ENCODE measurements at regions not wholly inside any gene's neighbourhood (a gene's known extent, or its start where the extent isn't known, plus 50 kb on each side); places are given as distances from the start of the nearest gene placed in this dataset.
A peak's percentile ranks its signal among the peaks of the same experiment; 100 is the strongest.

DNA sequence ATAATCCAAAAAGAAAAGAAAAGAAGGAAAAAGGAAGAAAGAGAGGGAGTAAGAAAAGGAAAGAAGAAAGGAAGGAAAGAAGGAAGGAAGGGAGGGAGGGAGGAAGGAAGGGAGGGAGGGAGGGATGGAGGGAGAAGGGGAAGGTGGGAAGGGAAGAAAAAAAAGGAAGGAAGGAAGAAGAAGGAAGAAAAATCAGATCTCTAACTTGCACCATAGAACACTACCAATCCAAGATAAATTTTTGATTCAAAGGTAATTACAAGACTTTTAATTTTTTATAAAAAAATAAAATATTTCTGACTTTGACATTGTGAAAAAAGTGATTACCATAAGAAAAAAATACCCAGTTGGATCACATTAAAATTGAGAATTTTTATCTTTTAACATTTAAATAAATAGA lies 70.5 kb upstream of the NKAIN2 start:
- Histone ChIP-seq H3K4ac (ENCODE audit: low read depth in 1 of 2, low read length in 2 of 2) (no peak overlapping the region), H2BK15ac (ENCODE audit: low read depth, poor library complexity, severe bottlenecking) (no peak overlapping the region), H3K14ac (ENCODE audit: low read length in 2 of 2) (no peak overlapping the region), H3K27me3 (ENCODE audit: control insufficient read depth in 1 of 2, insufficient read depth in 1 of 2, low read length in 2 of 2) (no peaks in the 10 kb centered on the region), H3K36me3 (ENCODE audit: control insufficient read depth in 1 of 2, insufficient read depth in 2 of 2, low read depth in 1 of 2, low read length in 2 of 2) (no peaks in the 10 kb centered on the region), H4K91ac (ENCODE audit: low read length) (no peak overlapping the region), H2AK5ac (ENCODE audit: low read length, severe bottlenecking) (no peak overlapping the region), H3K23ac (ENCODE audit: low read length in 2 of 2) (no peak overlapping the region), H3K9ac (ENCODE audit: low read length) (no peak overlapping the region), H3K9me3 (ENCODE audit: control insufficient read depth, low read length) (no peaks in the 10 kb centered on the region), H2BK120ac (ENCODE audit: low read depth, low read length) (no peak overlapping the region), H3K4me2 (ENCODE audit: low read length, poor library complexity, severe bottlenecking) (no peak overlapping the region), H2BK12ac (ENCODE audit: low read length in 2 of 2) (no peak overlapping the region), H3K18ac (ENCODE audit: low read depth in 1 of 2, low read length in 2 of 2) (no peak overlapping the region), H3K4me3 (ENCODE audit: insufficient read depth in 1 of 2, low read depth in 1 of 2, low read length in 2 of 2) (no peak overlapping the region), H3K79me1 (replicated peaks; ENCODE audit: low read length, poor library complexity, severe bottlenecking) (no peaks in the 10 kb centered on the region), H3K4me1 (ENCODE audit: control insufficient read depth, insufficient read depth, low read depth, low read length) (no peaks in the 10 kb centered on the region), H4K8ac (ENCODE audit: low read length) (no peak overlapping the region), H3K27ac (ENCODE audit: low read length, poor library complexity, severe bottlenecking) (no peak overlapping the region), H2BK5ac (ENCODE audit: low read depth, low read length, poor library complexity, severe bottlenecking) (no peak overlapping the region), H2AFZ (ENCODE audit: low read depth, low read length) (no peak overlapping the region)
- no peak for DNase-seq

DNA sequence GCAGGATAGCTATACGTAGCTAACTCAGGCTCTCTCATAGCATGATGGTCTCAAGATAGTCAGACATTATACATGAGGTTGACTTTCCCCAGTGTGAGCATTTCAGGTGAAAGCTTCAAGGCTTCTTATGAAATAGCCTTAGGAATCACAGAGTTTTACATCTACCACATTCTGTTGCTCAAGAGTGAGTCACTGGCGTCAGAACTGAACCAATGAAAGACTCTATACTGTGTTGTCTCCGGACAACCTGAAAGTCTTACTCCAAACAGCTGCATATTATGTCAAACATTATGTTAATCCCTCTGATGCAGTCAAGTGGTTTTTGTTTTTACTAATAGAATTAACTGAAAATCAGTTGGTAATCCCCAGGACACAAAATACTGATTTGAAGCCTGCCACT lies 79.8 kb upstream of the TRDN start:
- H3K18ac ChIP-seq (ENCODE audit: low read depth in 1 of 2, low read length in 2 of 2): no peak overlapping the region
- no peak overlapping the region for H2BK15ac ChIP-seq (ENCODE audit: low read depth, poor library complexity, severe bottlenecking)
- no peaks in the 10 kb centered on the region for H3K27me3 ChIP-seq (ENCODE audit: control insufficient read depth in 1 of 2, insufficient read depth in 1 of 2, low read length in 2 of 2)
- H3K4me3 ChIP-seq (ENCODE audit: insufficient read depth in 1 of 2, low read depth in 1 of 2, low read length in 2 of 2): no peak overlapping the region
- H3K9me3 ChIP-seq (ENCODE audit: control insufficient read depth, low read length): peaks cover 4% of the 10 kb centered on the region
- no peak overlapping the region for H3K4me2 ChIP-seq (ENCODE audit: low read length, poor library complexity, severe bottlenecking)
- no peak overlapping the region for H3K4ac ChIP-seq (ENCODE audit: low read depth in 1 of 2, low read length in 2 of 2)
- peak; percentile 18 for DNase-seq
- H2BK12ac ChIP-seq (ENCODE audit: low read length in 2 of 2): no peak overlapping the region
- H3K23ac ChIP-seq (ENCODE audit: low read length in 2 of 2): no peak overlapping the region
- H3K9ac ChIP-seq (ENCODE audit: low read length): no peak overlapping the region
- H3K36me3 ChIP-seq (ENCODE audit: control insufficient read depth in 1 of 2, insufficient read depth in 2 of 2, low read depth in 1 of 2, low read length in 2 of 2): no peaks in the 10 kb centered on the region
- no peaks in the 10 kb centered on the region for H3K4me1 ChIP-seq (ENCODE audit: control insufficient read depth, insufficient read depth, low read depth, low read length)
- H2AK5ac ChIP-seq (ENCODE audit: low read length, severe bottlenecking): no peak overlapping the region
- H2AFZ ChIP-seq (ENCODE audit: low read depth, low read length): no peak overlapping the region
- no peak overlapping the region for H3K27ac ChIP-seq (ENCODE audit: low read length, poor library complexity, severe bottlenecking)
- H2BK5ac ChIP-seq (ENCODE audit: low read depth, low read length, poor library complexity, severe bottlenecking): no peak overlapping the region
- no peak overlapping the region for H4K8ac ChIP-seq (ENCODE audit: low read length)
- H3K14ac ChIP-seq (ENCODE audit: low read length in 2 of 2): no peak overlapping the region
- no peaks in the 10 kb centered on the region for H3K79me1 ChIP-seq (replicated peaks; ENCODE audit: low read length, poor library complexity, severe bottlenecking)
- H2BK120ac ChIP-seq (ENCODE audit: low read depth, low read length): no peak overlapping the region
- no peak overlapping the region for H4K91ac ChIP-seq (ENCODE audit: low read length)
- 96% methylated on average over 2 of the region's 3 CpGs for WGBS

DNA sequence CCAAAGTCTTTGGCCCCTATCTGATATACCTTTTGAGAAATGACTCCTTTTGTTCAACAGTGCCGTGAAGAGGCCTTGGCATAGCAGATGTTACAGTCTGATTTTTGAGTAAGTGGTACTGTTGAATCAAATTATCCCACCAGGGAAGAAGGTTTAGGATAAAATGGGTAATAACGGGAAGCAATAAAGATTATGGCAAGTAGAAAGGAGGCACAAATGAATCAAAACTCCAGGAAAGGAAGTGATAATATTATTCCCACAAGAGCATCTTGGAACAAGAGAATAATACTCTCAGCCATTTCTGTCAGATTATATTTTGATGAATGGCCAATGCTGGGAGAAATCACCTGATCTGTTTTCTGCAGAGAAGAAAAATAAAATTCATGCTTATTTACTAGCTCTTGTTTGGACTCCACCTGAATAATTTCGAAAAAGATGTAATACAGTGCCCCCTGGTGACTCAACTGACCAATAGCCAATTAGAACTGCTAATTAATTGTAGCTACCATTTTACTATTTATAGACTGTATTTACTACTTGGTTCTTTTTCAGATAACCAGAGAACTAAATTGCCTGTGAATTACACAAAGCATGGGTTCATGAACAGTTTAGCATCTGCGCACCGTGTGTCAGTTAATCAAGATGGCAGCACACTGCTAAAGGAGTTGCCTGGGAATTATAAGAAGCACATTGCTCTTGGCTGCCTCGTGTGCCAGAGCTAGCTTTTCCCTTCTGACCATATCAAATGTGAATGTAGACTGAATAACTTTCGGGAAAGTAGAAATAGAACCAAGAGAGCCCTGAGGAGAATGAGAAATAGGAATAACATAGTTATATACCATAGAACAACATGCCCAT lies 78.5 kb upstream of the TRDN start:
- Histone ChIP-seq H2BK12ac (ENCODE audit: low read length in 2 of 2) (no peak overlapping the region), H3K14ac (ENCODE audit: low read length in 2 of 2) (no peak overlapping the region), H3K4me2 (ENCODE audit: low read length, poor library complexity, severe bottlenecking) (no peak overlapping the region), H3K23ac (ENCODE audit: low read length in 2 of 2) (no peak overlapping the region), H3K27ac (ENCODE audit: low read length, poor library complexity, severe bottlenecking) (no peak overlapping the region), H4K91ac (ENCODE audit: low read length) (no peak overlapping the region), H2BK120ac (ENCODE audit: low read depth, low read length) (no peak overlapping the region), H3K9me3 (ENCODE audit: control insufficient read depth, low read length) (peaks cover 4% of the 10 kb centered on the region), H4K8ac (ENCODE audit: low read length) (no peak overlapping the region), H3K27me3 (ENCODE audit: control insufficient read depth in 1 of 2, insufficient read depth in 1 of 2, low read length in 2 of 2) (no peaks in the 10 kb centered on the region), H3K4ac (ENCODE audit: low read depth in 1 of 2, low read length in 2 of 2) (no peak overlapping the region), H2BK5ac (ENCODE audit: low read depth, low read length, poor library complexity, severe bottlenecking) (no peak overlapping the region), H3K4me3 (ENCODE audit: insufficient read depth in 1 of 2, low read depth in 1 of 2, low read length in 2 of 2) (no peak overlapping the region), H2AK5ac (ENCODE audit: low read length, severe bottlenecking) (no peak overlapping the region), H2BK15ac (ENCODE audit: low read depth, poor library complexity, severe bottlenecking) (no peak overlapping the region), H3K18ac (ENCODE audit: low read depth in 1 of 2, low read length in 2 of 2) (no peak overlapping the region), H3K4me1 (ENCODE audit: control insufficient read depth, insufficient read depth, low read depth, low read length) (no peaks in the 10 kb centered on the region), H3K9ac (ENCODE audit: low read length) (no peak overlapping the region), H2AFZ (ENCODE audit: low read depth, low read length) (no peak overlapping the region), H3K36me3 (ENCODE audit: control insufficient read depth in 1 of 2, insufficient read depth in 2 of 2, low read depth in 1 of 2, low read length in 2 of 2) (no peaks in the 10 kb centered on the region), H3K79me1 (replicated peaks; ENCODE audit: low read length, poor library complexity, severe bottlenecking) (no peaks in the 10 kb centered on the region)
- peak; percentile 48 for DNase-seq
- WGBS: 83% methylated on average over 5 of the region's 7 CpGs

DNA sequence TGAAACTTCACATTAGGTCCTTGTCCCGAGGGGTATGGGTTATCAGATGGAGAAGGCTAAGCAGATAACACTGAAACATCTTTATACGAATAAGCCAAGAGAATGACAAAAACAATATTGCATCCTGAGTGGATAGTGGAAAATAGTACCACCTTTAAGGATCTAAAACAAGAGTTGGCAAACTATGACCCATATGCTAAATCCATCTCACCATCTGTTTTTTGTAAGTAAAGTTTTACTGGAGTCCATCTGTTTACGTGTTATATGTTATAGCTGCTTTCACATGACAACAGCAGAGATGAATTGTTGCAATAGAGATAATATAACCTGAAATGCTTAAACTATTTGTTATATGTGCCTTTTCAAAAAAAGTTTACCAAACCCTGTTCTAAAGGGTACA lies 76.1 kb upstream of the TRDN start:
- H3K79me1 ChIP-seq (replicated peaks; ENCODE audit: low read length, poor library complexity, severe bottlenecking): no peaks in the 10 kb centered on the region
- H4K91ac ChIP-seq (ENCODE audit: low read length): no peak overlapping the region
- H3K4ac ChIP-seq (ENCODE audit: low read depth in 1 of 2, low read length in 2 of 2): no peak overlapping the region
- no peak overlapping the region for H2BK120ac ChIP-seq (ENCODE audit: low read depth, low read length)
- no peak overlapping the region for H3K27ac ChIP-seq (ENCODE audit: low read length, poor library complexity, severe bottlenecking)
- H3K4me1 ChIP-seq (ENCODE audit: control insufficient read depth, insufficient read depth, low read depth, low read length): no peaks in the 10 kb centered on the region
- no peak overlapping the region for H2BK5ac ChIP-seq (ENCODE audit: low read depth, low read length, poor library complexity, severe bottlenecking)
- no peaks in the 10 kb centered on the region for H3K36me3 ChIP-seq (ENCODE audit: control insufficient read depth in 1 of 2, insufficient read depth in 2 of 2, low read depth in 1 of 2, low read length in 2 of 2)
- no peak for DNase-seq
- no peak overlapping the region for H2BK12ac ChIP-seq (ENCODE audit: low read length in 2 of 2)
- H3K9me3 ChIP-seq (ENCODE audit: control insufficient read depth, low read length): no peaks in the 10 kb centered on the region
- no peak overlapping the region for H3K14ac ChIP-seq (ENCODE audit: low read length in 2 of 2)
- 83% methylated on average over 1 of the region's 3 CpGs for WGBS
- no peak overlapping the region for H3K9ac ChIP-seq (ENCODE audit: low read length)
- H2BK15ac ChIP-seq (ENCODE audit: low read depth, poor library complexity, severe bottlenecking): no peak overlapping the region
- no peak overlapping the region for H2AFZ ChIP-seq (ENCODE audit: low read depth, low read length)
- no peak overlapping the region for H3K23ac ChIP-seq (ENCODE audit: low read length in 2 of 2)
- no peak overlapping the region for H3K4me2 ChIP-seq (ENCODE audit: low read length, poor library complexity, severe bottlenecking)
- no peak overlapping the region for H3K18ac ChIP-seq (ENCODE audit: low read depth in 1 of 2, low read length in 2 of 2)
- H3K27me3 ChIP-seq (ENCODE audit: control insufficient read depth in 1 of 2, insufficient read depth in 1 of 2, low read length in 2 of 2): no peaks in the 10 kb centered on the region
- no peak overlapping the region for H3K4me3 ChIP-seq (ENCODE audit: insufficient read depth in 1 of 2, low read depth in 1 of 2, low read length in 2 of 2)
- no peak overlapping the region for H2AK5ac ChIP-seq (ENCODE audit: low read length, severe bottlenecking)
- no peak overlapping the region for H4K8ac ChIP-seq (ENCODE audit: low read length)
